Fibroblast of skin of right quadriceps (primary cell): ENCODE measurements at regions not wholly inside any gene's neighbourhood (a gene's known extent, or its start where the extent isn't known, plus 50 kb on each side); places are given as distances from the start of the nearest gene placed in this dataset.
A peak's percentile ranks its signal among the peaks of the same experiment; 100 is the strongest.

ENCODE experiments used
- DNase-seq: peaks from one replicate; pipeline ENCODE4 v3.0.0-alpha.2; 2013

- DNase-seq, result no peak
These were observed 454.6 kb upstream of the SORCS1 start for GRCh38 chr10:107619139-107619538.

- peak; percentile 1 for DNase-seq
These were observed 454.0 kb upstream of the SORCS1 start for GRCh38 chr10:107618504-107618994.

- peak; percentile 54 for DNase-seq
These were observed 452.2 kb upstream of the SORCS1 start for GRCh38 chr10:107616463-107617410.

GRCh38 chr10:107616031-107616430 is 451.5 kb upstream of the SORCS1 start:
- DNase-seq, result no peak

GRCh38 chr10:107614939-107615685 is 450.6 kb upstream of the SORCS1 start:
- peak; percentile 59 for DNase-seq

- DNase-seq, result no peak
These were observed 446.6 kb upstream of the SORCS1 start for GRCh38 chr10:107611115-107611514.

GRCh38 chr10:107589081-107589480 is 424.6 kb upstream of the SORCS1 start:
- no peak for DNase-seq

GRCh38 chr10:107585630-107586029 is 421.1 kb upstream of the SORCS1 start:
- no peak for DNase-seq

GRCh38 chr10:107583974-107584373 is 419.5 kb upstream of the SORCS1 start:
- DNase-seq, result no peak

GRCh38 chr10:107579970-107580369 is 415.5 kb upstream of the SORCS1 start:
- DNase-seq, result no peak

- no peak for DNase-seq
These were observed 412.7 kb upstream of the SORCS1 start for GRCh38 chr10:107577221-107577620.

GRCh38 chr10:107576746-107577145 is 412.2 kb upstream of the SORCS1 start:
- no peak for DNase-seq

GRCh38 chr10:107565014-107565413 is 400.5 kb upstream of the SORCS1 start:
- DNase-seq, result no peak

- peak; percentile 11 for DNase-seq
These were observed 396.7 kb upstream of the SORCS1 start for GRCh38 chr10:107561136-107561650.

GRCh38 chr10:107557916-107558315 is 393.4 kb upstream of the SORCS1 start:
- DNase-seq, result peak; percentile 21

GRCh38 chr10:107554333-107554732 is 389.8 kb upstream of the SORCS1 start:
- DNase-seq, result no peak

GRCh38 chr10:107553470-107553869 is 389.0 kb upstream of the SORCS1 start:
- peak; percentile 66 for DNase-seq

GRCh38 chr10:107552963-107553362 is 388.5 kb upstream of the SORCS1 start:
- no peak for DNase-seq

- no peak for DNase-seq
These were observed 383.8 kb upstream of the SORCS1 start for GRCh38 chr10:107548301-107548700.

- no peak for DNase-seq
These were observed 382.5 kb upstream of the SORCS1 start for GRCh38 chr10:107546986-107547385.

- DNase-seq, result peak; percentile 61
These were observed 381.8 kb upstream of the SORCS1 start for GRCh38 chr10:107546284-107546683.

- no peak for DNase-seq
These were observed 381.2 kb upstream of the SORCS1 start for GRCh38 chr10:107545717-107546116.

GRCh38 chr10:107544706-107545520 is 380.4 kb upstream of the SORCS1 start:
- no peak for DNase-seq
